Stimulated activated CD4-positive, alpha-beta T cell treated with anti-CD3 and anti-CD28 coated beads, Interleukin-15, amount 100 ng/mL, for 24 hours (primary cell): ENCODE measurements at regions not wholly inside any gene's neighbourhood (a gene's known extent, or its start where the extent isn't known, plus 50 kb on each side); places are given as distances from the start of the nearest gene placed in this dataset.
"Not testable (repeated sequence)": the region's sequence is repeated elsewhere in the genome, so short reads cannot be mapped to it uniquely, and the experiment has no call there.

Source experiments
- DNase-seq: peaks from one replicate; pipeline ENCODE4 v3.0.0-alpha.2; 2020

GRCh38 chr3:153445817-153446216, 283.8 kb downstream of the RAP2B start:
- no peak for DNase-seq

GRCh38 chr3:153448151-153448829, 286.3 kb downstream of the RAP2B start:
- no peak for DNase-seq

GRCh38 chr3:153456833-153457545, 295.0 kb downstream of the RAP2B start:
- DNase-seq = no peak

- DNase-seq = no peak
Measured at GRCh38 chr3:153458881-153459280, 296.9 kb downstream of the RAP2B start.

GRCh38 chr3:153462545-153462944, 300.5 kb downstream of the RAP2B start:
- DNase-seq = no peak

GRCh38 chr3:153463895-153464294, 301.9 kb downstream of the RAP2B start:
- DNase-seq = no peak

GRCh38 chr3:153469162-153469561, 307.1 kb downstream of the RAP2B start:
- DNase-seq = no peak

- DNase-seq = no peak
Measured at GRCh38 chr3:153484842-153485241, 322.8 kb downstream of the RAP2B start.

GRCh38 chr3:153495422-153495821, 333.4 kb downstream of the RAP2B start:
- DNase-seq = no peak

GRCh38 chr3:153502682-153503081, 340.7 kb downstream of the RAP2B start:
- DNase-seq = no peak

GRCh38 chr3:153503873-153504272, 341.8 kb downstream of the RAP2B start:
- no peak for DNase-seq

GRCh38 chr3:153506205-153506604, 344.2 kb downstream of the RAP2B start:
- not testable (repeated sequence) for DNase-seq

GRCh38 chr3:153506686-153507085, 344.7 kb downstream of the RAP2B start:
- DNase-seq = not testable (repeated sequence)

GRCh38 chr3:153513236-153513635, 351.2 kb downstream of the RAP2B start:
- no peak for DNase-seq

GRCh38 chr3:153528473-153528872, 366.4 kb downstream of the RAP2B start:
- no peak for DNase-seq

GRCh38 chr3:153539263-153539662, 377.2 kb downstream of the RAP2B start:
- no peak for DNase-seq

GRCh38 chr3:153545471-153545870, 383.4 kb downstream of the RAP2B start:
- DNase-seq = no peak

GRCh38 chr3:153547970-153548369, 385.9 kb downstream of the RAP2B start:
- no peak for DNase-seq

GRCh38 chr3:153549686-153550085, 387.7 kb downstream of the RAP2B start:
- not testable (repeated sequence) for DNase-seq

- no peak for DNase-seq
Measured at GRCh38 chr3:153551536-153552285, 389.7 kb downstream of the RAP2B start.

GRCh38 chr3:153552887-153553604, 391.0 kb downstream of the RAP2B start:
- DNase-seq = no peak

- no peak for DNase-seq
Measured at GRCh38 chr3:153553605-153553945, 391.5 kb downstream of the RAP2B start.

- DNase-seq = no peak
Measured at GRCh38 chr3:153555919-153556318, 393.9 kb downstream of the RAP2B start.
